Stimulated activated effector memory CD8-positive, alpha-beta T cell treated with anti-CD3 and anti-CD28 coated beads, Interleukin-12 subunit alpha, Interleukin-12 subunit beta, amount 100 ng/mL, for 72 hours (primary cell): ENCODE measurements at regions not wholly inside any gene's neighbourhood (a gene's known extent, or its start where the extent isn't known, plus 50 kb on each side); places are given as distances from the start of the nearest gene placed in this dataset.

Source experiments
- ATAC-seq: fragments of 150-1000 bp; cut with Tn5 transposase; 2 replicates; pipeline ENCODE4 v1.10.0; 2021
- DNase-seq, 2 donors: peaks; one replicate each; pipeline ENCODE4 v3.0.0; 2021 to 2022; ENCODE audit warnings: low spot score in 2 of 2
- H3K27ac Mint-ChIP-seq: one replicate; pipeline ENCODE4 v1.8.0; 2022; ENCODE audit warnings: mild to moderate bottlenecking, mixed read lengths
- H3K36me3 Mint-ChIP-seq: one replicate; pipeline ENCODE4 v1.8.0; 2022; ENCODE audit warnings: mild to moderate bottlenecking, mixed read lengths
- H3K4me1 Mint-ChIP-seq: one replicate; pipeline ENCODE4 v1.8.0; 2022; ENCODE audit warnings: mixed read lengths
- H3K4me3 Mint-ChIP-seq: one replicate; pipeline ENCODE4 v1.8.0; 2022; ENCODE audit warnings: mild to moderate bottlenecking, mixed read lengths
- H3K9me3 Mint-ChIP-seq: one replicate; pipeline ENCODE4 v1.8.0; 2022; ENCODE audit warnings: mixed read lengths

DNA sequence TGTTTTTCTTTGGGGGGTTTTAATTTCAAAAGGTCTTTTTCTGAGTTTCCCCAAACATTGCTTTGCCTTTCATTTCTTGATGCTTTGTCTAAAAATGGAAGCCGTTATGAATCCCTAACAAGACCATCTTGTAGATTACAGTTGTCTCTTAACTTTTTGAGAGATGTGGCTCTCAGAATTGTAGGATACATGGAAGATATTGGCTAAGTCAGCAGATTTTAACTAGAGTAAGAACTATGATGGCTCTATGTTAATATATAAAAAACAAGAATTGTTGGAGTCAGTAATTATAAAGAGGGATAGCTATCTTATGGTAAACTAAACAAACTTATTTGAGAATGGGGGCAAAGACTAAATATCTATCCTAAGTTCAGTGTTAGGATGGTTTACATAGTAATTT, 96.6 kb upstream of the HS3ST5 start:
- no peak overlapping the region for H3K27ac Mint-ChIP-seq
- no peak for DNase-seq
- peaks cover 9% of the 10 kb centered on the region for H3K9me3 Mint-ChIP-seq
- no peak overlapping the region for H3K4me3 Mint-ChIP-seq
- no peaks in the 10 kb centered on the region for H3K4me1 Mint-ChIP-seq
- H3K36me3 Mint-ChIP-seq, result no peaks in the 10 kb centered on the region
- ATAC-seq, result no peak

DNA sequence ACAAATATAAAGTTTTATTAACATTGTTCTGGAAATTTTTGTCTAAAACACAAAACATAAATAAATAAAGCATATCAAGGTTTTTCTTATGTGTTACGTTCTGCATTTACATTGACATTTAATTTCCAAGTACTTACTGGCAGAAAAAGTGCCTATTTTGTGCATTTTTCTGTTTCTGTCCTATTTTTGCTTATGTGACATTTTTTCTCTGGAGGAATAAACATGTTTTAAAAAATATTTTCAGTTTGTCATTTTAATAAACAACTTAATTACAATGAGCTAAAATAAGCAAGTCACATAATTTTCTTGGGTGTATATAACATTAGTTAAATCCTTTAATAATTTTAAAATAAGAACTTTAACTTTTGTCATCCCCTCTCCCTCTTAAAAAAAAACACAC, 94.4 kb upstream of the HS3ST5 start:
- Mint-ChIP-seq H3K4me1 (no peaks in the 10 kb centered on the region), H3K9me3 (peaks cover 9% of the 10 kb centered on the region), H3K27ac (no peak overlapping the region), H3K4me3 (no peak overlapping the region), H3K36me3 (no peaks in the 10 kb centered on the region)
- no peak for ATAC-seq
- no peak for DNase-seq

DNA sequence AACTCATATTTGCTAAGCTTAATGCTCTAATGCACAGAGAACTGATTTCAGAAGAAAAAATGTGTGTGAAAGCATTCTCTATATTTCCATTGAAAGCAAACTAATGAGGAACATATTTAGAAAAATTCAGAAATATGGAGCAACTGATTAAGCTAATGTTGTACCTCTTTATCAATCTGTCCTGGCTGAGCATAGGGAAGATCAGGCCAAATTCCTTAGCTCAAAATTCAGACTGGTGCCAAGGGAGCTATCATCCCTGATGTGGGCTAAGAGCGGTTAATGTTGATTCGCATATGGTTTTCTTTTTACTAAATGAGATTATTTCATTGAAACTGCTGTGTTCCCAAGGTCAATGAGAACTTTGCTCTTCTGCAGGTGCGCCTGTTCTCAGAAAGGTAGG, 93.9 kb upstream of the HS3ST5 start:
- H3K4me3 Mint-ChIP-seq, result no peak overlapping the region
- no peaks in the 10 kb centered on the region for H3K4me1 Mint-ChIP-seq
- H3K36me3 Mint-ChIP-seq, result no peaks in the 10 kb centered on the region
- peaks cover 9% of the 10 kb centered on the region for H3K9me3 Mint-ChIP-seq
- DNase-seq, result no peak
- no peak overlapping the region for H3K27ac Mint-ChIP-seq
- ATAC-seq, result no peak

DNA sequence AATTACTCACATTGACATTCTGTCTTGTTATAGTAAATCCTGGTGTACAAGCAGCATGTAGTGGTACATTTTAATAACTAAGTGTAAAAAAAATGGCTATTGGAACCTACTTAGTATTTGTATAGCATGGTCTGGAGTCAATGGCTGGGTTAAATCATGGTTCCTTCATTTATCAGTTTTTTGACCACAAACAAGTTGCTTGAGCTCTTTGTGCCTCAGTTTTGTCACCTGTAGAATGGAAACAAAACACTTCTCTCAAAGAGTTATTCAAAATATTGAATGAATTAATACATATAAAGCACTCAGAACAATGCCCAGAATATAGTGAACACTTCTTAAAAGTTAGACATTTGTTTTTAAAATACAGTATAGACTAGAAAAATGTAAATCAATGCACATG, 93.2 kb upstream of the HS3ST5 start:
- peaks cover 5% of the 10 kb centered on the region for H3K9me3 Mint-ChIP-seq
- DNase-seq (no peak), ATAC-seq (no peak)
- H3K36me3 Mint-ChIP-seq, result no peaks in the 10 kb centered on the region
- H3K4me1 Mint-ChIP-seq, result no peaks in the 10 kb centered on the region
- H3K4me3 Mint-ChIP-seq, result no peak overlapping the region
- H3K27ac Mint-ChIP-seq, result no peak overlapping the region

DNA sequence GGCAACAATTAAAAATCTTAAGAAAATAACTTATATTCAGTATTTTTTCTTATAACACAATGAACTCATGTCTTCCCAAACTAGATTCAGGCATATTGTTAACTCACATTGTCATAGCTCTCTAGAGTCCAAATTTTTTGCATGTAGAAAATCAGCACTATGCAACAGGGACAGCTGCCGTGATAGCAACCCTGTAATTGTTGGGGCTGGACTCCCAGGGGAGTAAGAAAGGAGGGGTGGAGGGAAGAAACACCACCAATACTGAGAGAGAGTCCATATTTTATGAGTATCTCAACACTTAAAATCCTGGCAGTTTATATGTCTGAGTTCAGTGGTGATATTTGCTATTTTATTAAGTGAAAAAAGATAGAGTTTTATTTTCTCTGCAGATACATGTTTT, 89.6 kb upstream of the HS3ST5 start:
- H3K4me3 Mint-ChIP-seq, result no peak overlapping the region
- no peak overlapping the region for H3K27ac Mint-ChIP-seq
- no peak for DNase-seq
- no peak for ATAC-seq
- H3K4me1 Mint-ChIP-seq, result no peaks in the 10 kb centered on the region
- no peaks in the 10 kb centered on the region for H3K36me3 Mint-ChIP-seq
- H3K9me3 Mint-ChIP-seq, result peaks cover under 1% of the 10 kb centered on the region

DNA sequence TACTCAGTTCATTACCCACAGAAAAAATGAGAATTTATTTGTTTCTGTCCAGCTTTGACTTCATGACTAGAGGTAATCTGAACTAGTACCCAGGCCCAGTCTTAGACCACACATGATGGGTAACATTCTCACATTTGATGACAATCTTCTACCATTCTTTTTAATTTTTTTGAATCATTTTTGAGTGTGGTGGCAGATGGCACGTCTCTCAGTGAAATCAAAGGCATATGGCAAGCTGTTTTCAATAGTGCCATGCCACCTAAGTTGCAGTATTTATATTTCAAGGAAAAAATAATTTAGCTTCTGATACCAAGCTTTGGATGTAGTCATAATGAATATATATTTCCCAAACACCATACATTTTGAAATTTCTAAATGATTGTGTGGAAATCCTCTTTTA, 88.8 kb upstream of the HS3ST5 start:
- no peaks in the 10 kb centered on the region for H3K4me1 Mint-ChIP-seq
- peaks cover 8% of the 10 kb centered on the region for H3K9me3 Mint-ChIP-seq
- H3K27ac Mint-ChIP-seq, result no peak overlapping the region
- DNase-seq (no peak), ATAC-seq (no peak)
- H3K4me3 Mint-ChIP-seq, result no peak overlapping the region
- no peaks in the 10 kb centered on the region for H3K36me3 Mint-ChIP-seq

DNA sequence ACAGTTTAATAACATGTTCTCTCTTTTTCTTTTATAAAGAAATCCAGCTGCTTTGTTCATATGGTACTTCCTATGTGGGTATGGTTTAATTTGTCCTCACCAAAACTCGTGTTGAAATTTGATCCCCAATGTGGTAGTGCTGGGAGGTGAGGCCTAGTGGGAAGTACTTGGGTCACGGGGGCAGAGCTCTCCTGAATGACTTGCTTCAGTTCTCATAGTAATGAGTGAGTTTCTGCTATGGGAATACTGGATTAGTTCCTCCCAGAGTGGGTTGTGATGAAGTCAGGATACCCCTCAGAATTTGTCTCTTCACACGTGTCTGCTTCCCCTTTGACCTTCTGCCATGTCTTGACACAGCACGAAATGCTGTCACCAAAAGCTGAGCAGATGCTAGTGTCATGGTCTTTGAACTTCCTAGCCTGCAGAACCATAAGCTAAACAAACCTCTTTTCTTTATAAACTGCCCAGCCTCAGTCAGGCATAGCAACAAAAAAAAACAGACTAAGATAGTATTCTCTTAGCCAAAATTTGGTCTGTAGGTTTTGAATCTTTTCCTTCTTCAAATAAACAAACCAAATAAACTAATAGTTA, 87.8 kb upstream of the HS3ST5 start:
- Mint-ChIP-seq H3K9me3 (peaks cover 12% of the 10 kb centered on the region), H3K4me1 (no peaks in the 10 kb centered on the region), H3K36me3 (no peaks in the 10 kb centered on the region), H3K27ac (no peak overlapping the region), H3K4me3 (no peak overlapping the region)
- no peak for DNase-seq
- ATAC-seq, result no peak

DNA sequence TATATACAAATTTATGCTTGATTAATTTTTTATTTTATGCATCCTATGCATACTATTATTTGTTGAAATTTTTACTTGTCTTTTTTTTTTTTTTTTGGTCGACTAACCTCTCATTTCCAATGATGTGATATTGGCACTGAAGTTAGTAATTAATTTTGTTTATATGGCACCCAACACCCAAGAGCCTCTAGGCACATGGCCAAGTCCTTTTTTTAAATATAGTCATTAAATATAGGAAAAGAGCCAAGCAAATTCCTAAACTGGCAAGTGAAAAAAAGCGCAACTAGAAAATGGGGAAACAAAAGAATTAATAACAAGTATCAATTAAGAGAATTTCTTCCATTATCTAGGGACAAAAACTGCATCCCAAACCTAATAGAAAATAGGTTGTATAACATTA, 85.5 kb upstream of the HS3ST5 start:
- no peaks in the 10 kb centered on the region for H3K36me3 Mint-ChIP-seq
- H3K4me1 Mint-ChIP-seq, result no peaks in the 10 kb centered on the region
- ATAC-seq (no peak), DNase-seq (no peak)
- H3K27ac Mint-ChIP-seq, result no peak overlapping the region
- no peak overlapping the region for H3K4me3 Mint-ChIP-seq
- H3K9me3 Mint-ChIP-seq, result peaks cover 17% of the 10 kb centered on the region

DNA sequence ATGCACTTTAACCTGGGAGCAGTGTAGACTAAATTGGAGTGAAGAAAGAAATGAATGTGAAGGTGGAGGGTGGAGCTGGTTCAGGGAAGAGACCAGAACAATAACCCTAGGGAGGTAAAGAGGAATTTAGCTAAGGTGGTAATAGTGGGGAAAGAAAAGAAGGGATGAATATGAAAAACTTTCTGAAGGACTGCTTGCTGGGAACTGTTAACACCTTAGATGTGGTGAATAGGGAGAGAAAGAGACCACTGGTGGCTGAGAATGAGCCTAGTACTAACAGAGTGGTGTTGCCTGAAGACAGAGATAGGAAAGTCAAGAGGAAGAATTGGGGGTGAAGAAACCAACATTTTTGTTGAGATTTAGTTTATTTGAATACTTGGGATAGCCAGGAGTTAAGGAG, 78.4 kb upstream of the HS3ST5 start:
- no peak overlapping the region for H3K4me3 Mint-ChIP-seq
- peaks cover 11% of the 10 kb centered on the region for H3K9me3 Mint-ChIP-seq
- ATAC-seq (no peak), DNase-seq (no peak)
- H3K4me1 Mint-ChIP-seq, result no peaks in the 10 kb centered on the region
- H3K27ac Mint-ChIP-seq, result no peak overlapping the region
- no peaks in the 10 kb centered on the region for H3K36me3 Mint-ChIP-seq

DNA sequence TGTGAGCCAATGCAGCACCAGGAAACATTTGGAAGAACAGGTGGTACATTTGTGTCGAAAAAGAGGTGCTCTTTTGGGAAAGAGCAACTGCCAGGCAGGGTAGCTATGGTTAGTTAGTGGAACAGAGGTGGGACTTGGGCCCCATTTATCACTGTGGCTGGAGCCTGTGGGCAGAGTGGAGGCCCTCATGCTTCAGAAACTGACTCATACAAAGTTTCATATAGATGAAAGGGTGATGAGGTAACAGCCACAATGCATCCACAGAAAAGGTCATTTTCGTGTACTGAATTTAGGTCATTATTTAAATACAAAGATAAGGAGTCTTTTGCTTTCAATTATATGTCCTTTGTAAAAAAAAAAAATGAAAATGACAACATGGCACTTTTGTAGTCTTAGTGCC, 76.4 kb upstream of the HS3ST5 start:
- ATAC-seq (no peak), DNase-seq (no peak)
- Mint-ChIP-seq H3K27ac (no peak overlapping the region), H3K9me3 (peaks cover 7% of the 10 kb centered on the region), H3K4me3 (no peak overlapping the region), H3K4me1 (no peaks in the 10 kb centered on the region), H3K36me3 (no peaks in the 10 kb centered on the region)

DNA sequence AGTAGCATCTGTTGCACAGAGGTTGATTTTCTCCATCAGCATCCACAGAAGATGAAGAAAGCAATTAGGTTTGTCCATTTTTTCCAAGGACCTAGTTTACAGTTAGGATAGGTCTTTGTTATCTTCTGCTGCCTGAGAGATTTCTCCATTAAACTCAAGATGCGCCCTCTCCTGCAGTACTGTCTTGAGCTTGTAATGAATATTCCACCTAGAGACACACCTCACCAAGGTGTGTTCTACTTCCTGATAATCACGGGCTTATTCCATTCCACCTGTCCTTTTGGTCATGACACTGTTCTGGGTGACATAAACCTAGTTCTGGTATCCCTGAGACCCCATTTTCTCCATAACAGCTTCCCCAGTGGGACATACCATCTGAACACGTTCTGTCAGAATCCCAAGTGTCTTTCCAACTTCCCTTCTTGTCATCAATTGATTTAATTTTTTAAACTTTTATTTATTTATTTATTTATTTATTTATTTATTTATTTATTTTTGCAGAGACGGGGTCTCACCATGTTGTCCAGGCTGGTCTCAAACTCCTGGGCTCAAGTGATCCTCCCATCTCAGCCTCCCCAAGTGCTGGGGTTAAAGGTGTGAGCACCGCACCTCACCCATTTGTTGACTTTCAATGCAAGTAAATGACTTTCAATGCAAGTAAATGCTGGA, 75.6 kb upstream of the HS3ST5 start:
- DNase-seq (no peak), ATAC-seq (no peak)
- Mint-ChIP-seq H3K4me3 (no peak overlapping the region), H3K27ac (no peak overlapping the region), H3K4me1 (no peaks in the 10 kb centered on the region), H3K9me3 (peaks cover 10% of the 10 kb centered on the region), H3K36me3 (no peaks in the 10 kb centered on the region)

DNA sequence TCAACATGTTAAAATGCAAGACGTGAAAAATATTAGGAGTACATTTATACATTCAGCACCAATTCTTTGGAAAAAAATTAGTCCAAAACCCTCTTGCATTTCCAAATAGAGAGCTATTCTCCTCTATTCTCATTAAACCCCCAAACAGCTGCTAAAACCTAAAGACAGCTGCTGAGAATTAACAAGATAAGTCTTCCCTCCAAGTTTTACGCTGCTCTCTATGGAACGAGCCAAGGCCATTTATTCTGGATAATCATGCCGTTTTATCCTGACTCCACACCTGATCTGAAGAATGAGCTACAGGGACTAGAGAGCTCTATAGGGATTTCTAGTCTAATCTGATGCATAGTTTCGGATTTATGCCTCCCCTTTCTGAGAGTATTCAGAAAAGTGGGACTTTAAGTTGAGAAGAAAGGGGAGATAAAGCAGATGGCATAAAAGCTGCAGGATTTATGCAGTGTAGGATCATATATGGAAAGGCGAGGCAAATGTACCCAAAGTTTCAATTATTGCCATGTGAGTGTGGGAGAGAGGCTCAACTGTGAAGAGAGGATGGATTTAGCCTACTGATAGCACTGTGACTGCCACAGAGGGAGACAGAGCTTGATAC, 64.7 kb upstream of the HS3ST5 start:
- H3K4me1 Mint-ChIP-seq, result no peaks in the 10 kb centered on the region
- H3K27ac Mint-ChIP-seq, result no peak overlapping the region

DNA sequence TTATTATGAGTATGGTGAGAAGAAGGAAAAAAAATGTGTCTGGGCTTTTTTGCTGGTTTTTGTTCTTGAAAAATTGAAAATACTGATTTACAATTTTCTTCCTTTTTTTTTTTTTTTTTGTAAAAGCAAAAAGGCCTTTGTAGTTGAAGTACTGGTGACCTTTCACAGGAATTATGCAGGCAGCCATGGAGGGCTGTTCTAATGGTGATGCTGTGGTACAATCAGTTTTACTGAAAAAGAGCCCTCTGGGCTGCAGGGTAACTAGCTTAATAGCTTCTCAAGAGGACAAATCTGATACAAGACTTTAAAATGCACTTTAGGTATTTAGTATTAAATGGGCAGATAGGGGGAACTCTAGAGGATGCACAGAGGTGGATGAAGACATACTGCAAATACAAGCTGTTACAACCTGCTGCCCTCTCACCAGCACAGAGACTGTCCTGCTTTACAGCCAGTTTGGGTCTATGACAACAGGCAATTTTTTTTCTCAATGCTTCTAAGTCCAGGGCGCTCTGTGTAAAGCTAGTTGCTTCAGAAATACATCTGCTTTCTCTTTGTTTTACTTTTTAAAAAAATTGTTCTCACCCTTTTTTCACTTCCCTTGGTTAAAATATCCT, 61.6 kb upstream of the HS3ST5 start:
- Mint-ChIP-seq H3K36me3 (no peaks in the 10 kb centered on the region), H3K4me1 (no peaks in the 10 kb centered on the region), H3K9me3 (peaks cover 9% of the 10 kb centered on the region), H3K27ac (no peak overlapping the region), H3K4me3 (no peak overlapping the region)
- ATAC-seq (no peak), DNase-seq (no peak)

More for the DNA sequence above, 64.7 kb upstream of the HS3ST5 start:
- no peak for DNase-seq
- no peak for ATAC-seq
- Mint-ChIP-seq H3K36me3 (no peaks in the 10 kb centered on the region), H3K9me3 (peaks cover 8% of the 10 kb centered on the region), H3K4me3 (no peak overlapping the region)

DNA sequence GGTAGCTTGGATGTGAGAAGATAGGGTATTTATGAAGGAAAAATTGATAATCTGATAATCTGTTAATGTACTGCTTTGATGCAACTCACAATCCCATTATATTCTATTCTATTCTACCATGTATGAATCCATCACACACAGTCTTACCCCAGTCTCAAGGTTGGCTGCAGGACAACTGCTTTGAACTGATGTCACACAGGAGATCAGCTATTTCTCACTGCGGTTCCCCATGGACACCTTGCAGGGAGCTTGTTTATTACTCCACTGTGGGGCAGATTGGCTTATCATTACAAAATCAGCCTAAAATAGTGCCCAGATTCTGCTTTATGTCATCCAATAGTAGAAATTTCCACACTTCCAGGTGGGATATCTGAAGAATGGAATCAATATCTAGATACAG, 61.0 kb upstream of the HS3ST5 start:
- Mint-ChIP-seq H3K27ac (no peak overlapping the region), H3K36me3 (no peaks in the 10 kb centered on the region), H3K4me1 (no peaks in the 10 kb centered on the region), H3K9me3 (peaks cover 11% of the 10 kb centered on the region), H3K4me3 (no peak overlapping the region)
- DNase-seq (no peak), ATAC-seq (no peak)

DNA sequence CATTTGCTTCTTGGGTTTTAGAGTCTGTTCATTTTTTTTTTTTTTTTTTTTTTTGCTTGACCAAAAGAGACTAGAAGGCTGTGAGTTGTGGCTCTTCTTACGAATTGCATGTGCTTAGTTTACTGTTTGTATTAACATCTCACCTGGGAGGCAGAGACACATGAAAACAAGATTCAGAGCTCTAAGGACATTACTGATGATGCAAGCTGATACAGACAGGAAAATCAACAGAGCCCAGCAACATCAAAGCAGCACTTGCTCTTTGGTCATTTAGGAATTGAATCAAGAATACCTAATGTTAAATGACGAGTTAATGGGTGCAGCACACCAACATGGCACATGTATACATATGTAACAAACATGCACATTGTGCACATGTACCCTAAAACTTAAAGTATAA, 55.7 kb upstream of the HS3ST5 start:
- H3K36me3 Mint-ChIP-seq, result no peaks in the 10 kb centered on the region
- H3K9me3 Mint-ChIP-seq, result peaks cover 13% of the 10 kb centered on the region
- no peaks in the 10 kb centered on the region for H3K4me1 Mint-ChIP-seq
- DNase-seq (no peak), ATAC-seq (no peak)
- no peak overlapping the region for H3K27ac Mint-ChIP-seq
- no peak overlapping the region for H3K4me3 Mint-ChIP-seq
